Liver (tissue), 8 donors: ENCODE measurements at regions not wholly inside any gene's neighbourhood (a gene's known extent, or its start where the extent isn't known, plus 50 kb on each side); places are given as distances from the start of the nearest gene placed in this dataset.

Experiments used
- DNase-seq: peaks from one replicate; pipeline ENCODE4 v3.0.0-alpha.2; 2017; ENCODE audit warnings: low spot score
- H3K27ac ChIP-seq, 2 donors: one replicate each; pipeline ENCODE4 v1.7.0; 2013; ENCODE audit warnings: inconsistent platforms in 2 of 2, low read length in 2 of 2, control low read depth in 1 of 2, low read depth in 1 of 2, mild to moderate bottlenecking in 1 of 2
- H3K27me3 ChIP-seq, 4 donors: one replicate each; pipeline versions ENCODE4 v1.6.1 to v1.7.0; 2013; ENCODE audit warnings: low read length in 3 of 4, inconsistent platforms in 1 of 4, mild to moderate bottlenecking in 1 of 4, moderate library complexity in 1 of 4; ENCODE audit not compliant: control insufficient read depth in 4 of 4, insufficient read depth in 4 of 4
- H3K36me3 ChIP-seq, 4 donors: one replicate each; pipeline versions ENCODE4 v1.6.1 to v1.7.0; 2013; ENCODE audit warnings: low read length in 3 of 4, mild to moderate bottlenecking in 3 of 4, low read depth in 1 of 4, moderate library complexity in 1 of 4; ENCODE audit not compliant: control insufficient read depth in 4 of 4, insufficient read depth in 3 of 4
- H3K4me1 ChIP-seq, 4 donors: one replicate each; pipeline versions ENCODE4 v1.6.1 to v1.7.0; 2013; ENCODE audit warnings: low read length in 3 of 4, mild to moderate bottlenecking in 3 of 4, moderate library complexity in 1 of 4; ENCODE audit not compliant: control insufficient read depth in 4 of 4, insufficient read depth in 4 of 4
- H3K4me3 ChIP-seq, 3 donors: one replicate each; pipeline versions ENCODE4 v1.6.1 to v1.7.0; 2013; ENCODE audit warnings: low read length in 3 of 3, control low read depth in 1 of 3, low read depth in 1 of 3, mild to moderate bottlenecking in 1 of 3
- H3K9ac ChIP-seq, 2 donors: one replicate each; pipeline ENCODE4 v1.7.0; 2013; ENCODE audit warnings: low read length in 2 of 2, mild to moderate bottlenecking in 2 of 2, moderate library complexity in 2 of 2, control low read depth in 1 of 2, low read depth in 1 of 2
- H3K9me3 ChIP-seq, 4 donors: one replicate each; pipeline versions ENCODE4 v1.6.1 to v1.7.0; 2013; ENCODE audit warnings: low read length in 3 of 4; ENCODE audit not compliant: control insufficient read depth in 4 of 4
- ATF3 ChIP-seq: IDR thresholded peaks from 2 replicates; pipeline ENCODE4 v1.6.1; 2016; ENCODE audit warnings: antibody characterized with exemption
- CTCF ChIP-seq: fragments of 150-350 bp; IDR thresholded peaks from 2 replicates; pipeline ENCODE4 v1.5.1; 2017; ENCODE audit warnings: improper control_type of control experiment, low read depth, low read length; ENCODE audit not compliant: missing input control
- EGR1 ChIP-seq, 2 donors: IDR thresholded peaks; 2 replicates each; pipeline ENCODE4 v1.6.1; 2016 to 2018; ENCODE audit warnings: antibody characterized with exemption in 2 of 2, low read depth in 2 of 2
- FOXA1 ChIP-seq: IDR thresholded peaks from 2 replicates; pipeline ENCODE4 v1.6.1; 2016; ENCODE audit warnings: antibody characterized with exemption
- FOXA2 ChIP-seq: IDR thresholded peaks from 2 replicates; pipeline ENCODE4 v1.6.1; 2016; ENCODE audit warnings: antibody characterized with exemption
- JUND ChIP-seq, 2 donors: IDR thresholded peaks; 2 replicates each; pipeline ENCODE4 v1.6.1; 2016; ENCODE audit warnings: antibody characterized with exemption in 2 of 2
- NR2F2 ChIP-seq: IDR thresholded peaks from 2 replicates; pipeline ENCODE4 v1.6.1; 2016; ENCODE audit warnings: antibody characterized with exemption
- RAD21 ChIP-seq, 2 donors: IDR thresholded peaks; 2 replicates each; pipeline ENCODE4 v1.6.1; 2016; ENCODE audit warnings: antibody characterized with exemption in 2 of 2, mild to moderate bottlenecking in 2 of 2
- RXRA ChIP-seq, 2 donors: IDR thresholded peaks; 2 replicates each; pipeline ENCODE4 v1.6.1; 2017 to 2018; ENCODE audit warnings: antibody characterized with exemption in 2 of 2, mild to moderate bottlenecking in 1 of 2
- SP1 ChIP-seq: IDR thresholded peaks from 2 replicates; pipeline ENCODE4 v1.6.1; 2018; ENCODE audit warnings: antibody characterized with exemption, mild to moderate bottlenecking
- TAF1 ChIP-seq: conservative IDR thresholded peaks from 2 replicates; pipeline ENCODE4 v1.6.1; 2016; ENCODE audit warnings: antibody characterized with exemption, mild to moderate bottlenecking
- YY1 ChIP-seq: IDR thresholded peaks from 2 replicates; pipeline ENCODE4 v1.6.1; 2016; ENCODE audit warnings: antibody characterized with exemption, mild to moderate bottlenecking
- ZBTB33 ChIP-seq: IDR thresholded peaks from 2 replicates; pipeline ENCODE4 v1.6.1; 2016; ENCODE audit warnings: antibody characterized with exemption
- WGBS: extraction: QIAGEN DNeasy Blood & Tissue Kit; methylation state at CpG from one replicate; pipeline ENCODE4 v1.1.7; 2013; 5-methylcytosine and 5-hydroxymethylcytosine counted together
- TF ChIP-seq, protein P1 (sequence below): IDR thresholded peaks from 2 replicates; pipeline ENCODE4 v1.6.1; 2016; ENCODE audit warnings: antibody characterized with exemption, mild to moderate bottlenecking
- donor health status: healthy.
- donor health status: healthy.
- donor health status: healthy.
- donor health status: healthy.
- donor health status: healthy.

DNA sequence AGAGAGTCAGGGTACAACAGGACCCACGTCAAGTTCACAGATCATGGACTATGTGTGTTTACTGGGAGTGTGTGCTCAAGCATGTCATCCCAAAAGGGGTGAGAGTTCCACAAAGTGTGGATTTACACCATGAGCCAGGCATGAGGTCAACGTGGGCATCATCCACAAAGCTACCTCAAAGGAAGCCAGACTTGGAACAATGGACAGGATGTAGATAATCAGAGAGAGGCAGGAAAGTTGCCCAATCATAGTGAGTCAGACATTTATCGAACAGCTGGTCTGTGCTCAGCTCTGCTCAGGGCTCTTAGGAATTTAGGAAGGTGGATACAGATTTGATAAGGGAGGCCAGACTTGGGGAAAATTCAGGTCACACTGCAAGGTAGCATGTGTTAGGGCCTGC lies 317.2 kb upstream of the CDYL start (continued):
- no peak for TF ChIP-seq ZBTB33
- TF ChIP-seq EGR1 (IDR thresholded peaks at IDR 0.05; ENCODE audit: low read depth in 2 of 2), result no peak
- no peak for TF ChIP-seq TAF1
- no peak for TF ChIP-seq FOXA2
- no peak for TF ChIP-seq ATF3
- TF ChIP-seq NR2F2, result no peak

DNA sequence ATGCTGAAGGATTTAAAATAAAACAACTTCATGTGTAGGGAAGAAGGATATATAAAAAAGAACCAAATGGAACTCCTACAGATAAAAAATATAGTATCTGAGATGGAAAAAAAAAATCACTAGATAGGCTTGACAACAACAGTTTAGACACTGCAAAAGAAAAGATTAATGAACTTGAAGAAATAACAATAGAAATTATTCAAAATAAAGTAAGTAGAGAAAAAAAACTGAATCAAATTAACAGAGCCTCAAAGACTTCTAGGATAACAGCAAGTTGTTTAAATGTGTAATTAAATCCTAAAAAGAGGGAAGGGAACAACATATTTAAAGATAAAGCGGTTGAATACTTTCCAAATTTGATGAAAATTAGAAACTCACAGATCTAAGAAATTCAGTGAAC lies 316.3 kb upstream of the ECI2 start:
- no peak for DNase-seq
- H3K9ac ChIP-seq, result no peak overlapping the region
- no peaks in the 10 kb centered on the region for H3K4me1 ChIP-seq
- peaks cover 0 to 6% (median 3%) of the 10 kb centered on the region in 4 donors for H3K9me3 ChIP-seq
- WGBS, result 86% methylated on average over 1 of the region's 1 CpG
- H3K27me3 ChIP-seq, result no peaks in the 10 kb centered on the region
- H3K27ac ChIP-seq, result no peak overlapping the region
- H3K36me3 ChIP-seq, result no peaks in the 10 kb centered on the region
- H3K4me3 ChIP-seq, result no peak overlapping the region
- TF ChIP-seq ZBTB33 (no peak), NR2F2 (no peak), YY1 (no peak), TAF1 (no peak), FOXA2 (no peak), SP1 (no peak), CTCF (no peak), RAD21 (IDR thresholded peaks at IDR 0.05) (no peak), JUND (IDR thresholded peaks at IDR 0.05) (no peak), RXRA (IDR thresholded peaks at IDR 0.05) (no peak), FOXA1 (no peak), ATF3 (no peak)
- TF ChIP-seq, protein P1, sequence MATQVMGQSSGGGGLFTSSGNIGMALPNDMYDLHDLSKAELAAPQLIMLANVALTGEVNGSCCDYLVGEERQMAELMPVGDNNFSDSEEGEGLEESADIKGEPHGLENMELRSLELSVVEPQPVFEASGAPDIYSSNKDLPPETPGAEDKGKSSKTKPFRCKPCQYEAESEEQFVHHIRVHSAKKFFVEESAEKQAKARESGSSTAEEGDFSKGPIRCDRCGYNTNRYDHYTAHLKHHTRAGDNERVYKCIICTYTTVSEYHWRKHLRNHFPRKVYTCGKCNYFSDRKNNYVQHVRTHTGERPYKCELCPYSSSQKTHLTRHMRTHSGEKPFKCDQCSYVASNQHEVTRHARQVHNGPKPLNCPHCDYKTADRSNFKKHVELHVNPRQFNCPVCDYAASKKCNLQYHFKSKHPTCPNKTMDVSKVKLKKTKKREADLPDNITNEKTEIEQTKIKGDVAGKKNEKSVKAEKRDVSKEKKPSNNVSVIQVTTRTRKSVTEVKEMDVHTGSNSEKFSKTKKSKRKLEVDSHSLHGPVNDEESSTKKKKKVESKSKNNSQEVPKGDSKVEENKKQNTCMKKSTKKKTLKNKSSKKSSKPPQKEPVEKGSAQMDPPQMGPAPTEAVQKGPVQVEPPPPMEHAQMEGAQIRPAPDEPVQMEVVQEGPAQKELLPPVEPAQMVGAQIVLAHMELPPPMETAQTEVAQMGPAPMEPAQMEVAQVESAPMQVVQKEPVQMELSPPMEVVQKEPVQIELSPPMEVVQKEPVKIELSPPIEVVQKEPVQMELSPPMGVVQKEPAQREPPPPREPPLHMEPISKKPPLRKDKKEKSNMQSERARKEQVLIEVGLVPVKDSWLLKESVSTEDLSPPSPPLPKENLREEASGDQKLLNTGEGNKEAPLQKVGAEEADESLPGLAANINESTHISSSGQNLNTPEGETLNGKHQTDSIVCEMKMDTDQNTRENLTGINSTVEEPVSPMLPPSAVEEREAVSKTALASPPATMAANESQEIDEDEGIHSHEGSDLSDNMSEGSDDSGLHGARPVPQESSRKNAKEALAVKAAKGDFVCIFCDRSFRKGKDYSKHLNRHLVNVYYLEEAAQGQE, result no peak
